Natural killer cell (primary cell): ENCODE measurements at regions not wholly inside any gene's neighbourhood (a gene's known extent, or its start where the extent isn't known, plus 50 kb on each side); places are given as distances from the start of the nearest gene placed in this dataset.

Source experiments
- ATAC-seq, 3 donors: fragments of 150-1000 bp in 2 of 3; fragments of 200-7000 bp in 1 of 3; cut with Tn5 transposase; 1 replicate in 1 of 3; 2 replicates in 2 of 3; pipeline ENCODE4 v1.10.0; 2021; ENCODE audit warnings: mild to moderate bottlenecking in 2 of 3, moderate library complexity in 2 of 3
- DNase-seq, 2 donors: peaks; one replicate each; pipeline versions ENCODE4 v3.0.0 to v3.0.0-alpha.2; 2013 to 2021; ENCODE audit warnings: mixed read lengths in 1 of 2
- H3K27ac ChIP-seq: one replicate; pipeline ENCODE4 v1.5.1; 2013; ENCODE audit warnings: mild to moderate bottlenecking, low read length
- H3K27me3 ChIP-seq: one replicate; pipeline ENCODE4 v1.6.1; 2013; ENCODE audit warnings: low read length; ENCODE audit not compliant: control insufficient read depth, insufficient read depth
- H3K36me3 ChIP-seq: one replicate; pipeline ENCODE4 v1.6.1; 2013; ENCODE audit warnings: low read length; ENCODE audit not compliant: control insufficient read depth, insufficient read depth
- H3K4me1 ChIP-seq: one replicate; pipeline ENCODE4 v1.6.1; 2013; ENCODE audit warnings: low read length; ENCODE audit not compliant: control insufficient read depth, insufficient read depth
- H3K4me3 ChIP-seq: one replicate; pipeline ENCODE4 v1.5.1; 2013; ENCODE audit warnings: low read length
- H3K9me3 ChIP-seq: one replicate; pipeline ENCODE4 v1.6.1; 2013; ENCODE audit warnings: low read length; ENCODE audit not compliant: control insufficient read depth, insufficient read depth
- H3K27ac Mint-ChIP-seq, 2 donors: one replicate each; pipeline ENCODE4 v1.8.0; 2022; ENCODE audit warnings: mild to moderate bottlenecking in 2 of 2, mixed read lengths in 2 of 2, moderate library complexity in 1 of 2
- H3K27me3 Mint-ChIP-seq, 2 donors: one replicate each; pipeline ENCODE4 v1.8.0; 2022; ENCODE audit warnings: low read depth in 2 of 2, mixed read lengths in 2 of 2
- H3K36me3 Mint-ChIP-seq: one replicate; pipeline ENCODE4 v1.8.0; 2022; ENCODE audit warnings: mixed read lengths
- H3K4me1 Mint-ChIP-seq, 2 donors: one replicate each; pipeline ENCODE4 v1.8.0; 2022; ENCODE audit warnings: mixed read lengths in 2 of 2
- H3K4me3 Mint-ChIP-seq: one replicate; pipeline ENCODE4 v1.8.0; 2022; ENCODE audit warnings: mild to moderate bottlenecking, moderate library complexity, mixed read lengths
- H3K9me3 Mint-ChIP-seq, 2 donors: one replicate each; pipeline ENCODE4 v1.8.0; 2022; ENCODE audit warnings: mixed read lengths in 2 of 2
- WGBS: methylation state at CpG from one replicate; pipeline ENCODE4 v1.1.7; 2013; ENCODE audit warnings: missing lambda C conversion rate; ENCODE audit not compliant: insufficient coverage; 5-methylcytosine and 5-hydroxymethylcytosine counted together
- intact Hi-C: fragments of 100-400 bp; cut with micrococcal nuclease; formaldehyde crosslinking; loops from one replicate; pipeline ENCODE4 v1.14.2; 2022
- TF ChIP-seq, protein P1 (sequence below): fragments of 200-600 bp; IDR thresholded peaks from one replicate; pipeline ENCODE4 v1.8.0; 2022; ENCODE audit warnings: antibody characterized with exemption

DNA sequence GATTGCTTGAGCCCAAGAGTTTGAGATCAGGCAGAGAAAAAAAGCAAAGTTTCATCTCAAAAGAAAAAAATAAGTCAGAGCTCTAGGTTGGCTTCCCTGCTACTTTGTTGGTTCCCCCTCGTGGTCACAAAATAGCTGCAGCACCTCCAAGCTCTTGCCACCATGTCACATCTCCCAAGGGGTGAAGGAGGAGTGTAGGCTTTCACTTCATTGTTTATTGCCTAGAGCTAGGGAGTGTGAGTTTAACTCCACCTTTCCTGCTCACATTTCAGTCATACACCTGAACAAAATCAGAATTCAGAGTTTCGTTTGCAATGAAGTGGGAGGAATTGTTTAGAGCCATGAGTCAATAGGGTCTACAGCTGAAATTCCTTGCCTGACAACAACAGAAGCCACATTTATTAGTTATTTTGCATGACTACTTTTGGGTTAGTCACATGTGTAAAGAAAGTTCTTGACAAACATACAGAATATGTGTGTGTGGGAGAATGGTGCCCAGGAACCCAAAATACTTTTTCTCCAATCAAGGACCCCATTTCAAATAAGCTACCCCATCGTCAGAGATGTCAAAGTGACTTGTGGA lies 56.2 kb upstream of the UFL1 start:
- Mint-ChIP-seq H3K27ac (peak overlapping the region; percentile 13 to 42), H3K27me3 (peaks cover 6 to 22% of the 10 kb centered on the region in 2 donors), H3K4me3 (no peak overlapping the region), H3K4me1 (peaks cover 20 to 22% of the 10 kb centered on the region in 2 donors), H3K36me3 (no peaks in the 10 kb centered on the region), H3K9me3 (no peaks in the 10 kb centered on the region)
- Histone ChIP-seq H3K4me3 (no peak overlapping the region), H3K9me3 (no peaks in the 10 kb centered on the region), H3K4me1 (peaks cover 3% of the 10 kb centered on the region), H3K36me3 (no peaks in the 10 kb centered on the region), H3K27me3 (no peaks in the 10 kb centered on the region), H3K27ac (no peak overlapping the region)
- intact Hi-C loops: no loop called here
- no CpG with 5 or more reads among the region's 3 CpGs for WGBS
- TF ChIP-seq, protein P1, sequence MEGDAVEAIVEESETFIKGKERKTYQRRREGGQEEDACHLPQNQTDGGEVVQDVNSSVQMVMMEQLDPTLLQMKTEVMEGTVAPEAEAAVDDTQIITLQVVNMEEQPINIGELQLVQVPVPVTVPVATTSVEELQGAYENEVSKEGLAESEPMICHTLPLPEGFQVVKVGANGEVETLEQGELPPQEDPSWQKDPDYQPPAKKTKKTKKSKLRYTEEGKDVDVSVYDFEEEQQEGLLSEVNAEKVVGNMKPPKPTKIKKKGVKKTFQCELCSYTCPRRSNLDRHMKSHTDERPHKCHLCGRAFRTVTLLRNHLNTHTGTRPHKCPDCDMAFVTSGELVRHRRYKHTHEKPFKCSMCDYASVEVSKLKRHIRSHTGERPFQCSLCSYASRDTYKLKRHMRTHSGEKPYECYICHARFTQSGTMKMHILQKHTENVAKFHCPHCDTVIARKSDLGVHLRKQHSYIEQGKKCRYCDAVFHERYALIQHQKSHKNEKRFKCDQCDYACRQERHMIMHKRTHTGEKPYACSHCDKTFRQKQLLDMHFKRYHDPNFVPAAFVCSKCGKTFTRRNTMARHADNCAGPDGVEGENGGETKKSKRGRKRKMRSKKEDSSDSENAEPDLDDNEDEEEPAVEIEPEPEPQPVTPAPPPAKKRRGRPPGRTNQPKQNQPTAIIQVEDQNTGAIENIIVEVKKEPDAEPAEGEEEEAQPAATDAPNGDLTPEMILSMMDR: no peak
- no peak for ATAC-seq
- no peak for DNase-seq

DNA sequence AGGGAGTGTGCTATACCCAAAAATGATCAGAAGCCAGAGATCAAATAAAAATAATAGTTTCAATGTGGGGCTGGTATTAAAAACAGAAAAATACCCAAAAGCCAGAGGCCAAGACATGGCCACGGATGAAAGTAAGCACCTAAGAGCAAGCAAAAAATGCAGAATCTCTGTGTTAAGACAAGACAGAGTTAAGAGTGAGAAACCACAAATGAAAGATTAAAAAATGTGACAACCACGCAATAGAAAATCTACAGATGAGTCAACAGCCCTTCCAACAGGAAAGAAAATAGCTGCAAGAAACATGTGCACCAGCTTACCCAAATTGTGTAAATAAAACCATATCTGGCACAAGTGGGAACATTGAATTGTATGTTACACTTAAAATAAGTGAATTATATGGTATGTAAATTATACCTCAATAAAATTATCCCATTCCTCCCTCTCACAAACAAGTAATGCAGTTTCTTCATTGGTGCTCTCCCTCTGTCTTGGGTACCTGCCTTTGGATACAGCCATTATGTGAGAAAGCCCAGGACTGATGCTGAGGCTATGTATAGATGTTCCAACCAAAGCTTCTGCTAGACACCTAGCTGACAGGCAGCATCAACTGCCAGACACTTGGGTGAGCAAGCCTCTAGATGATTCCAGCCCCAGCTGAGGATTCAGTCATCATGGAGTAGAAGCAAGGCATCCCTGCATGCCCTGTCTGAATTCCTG lies 55.3 kb upstream of the UFL1 start:
- peaks cover 6 to 22% of the 10 kb centered on the region in 2 donors for H3K27me3 Mint-ChIP-seq
- peak overlapping the region; percentile 10 for H3K4me3 Mint-ChIP-seq
- DNase-seq: peak in 1 of 2 donors; percentile 35
- no peaks in the 10 kb centered on the region for H3K36me3 ChIP-seq
- H3K27me3 ChIP-seq: no peaks in the 10 kb centered on the region
- H3K9me3 ChIP-seq: no peaks in the 10 kb centered on the region
- ATAC-seq: peak; percentile 74 to 80 (median 77)
- H3K27ac ChIP-seq: no peak overlapping the region
- H3K36me3 Mint-ChIP-seq: no peaks in the 10 kb centered on the region
- H3K4me1 ChIP-seq: peaks cover 3% of the 10 kb centered on the region
- H3K4me1 Mint-ChIP-seq: peaks cover 20 to 22% of the 10 kb centered on the region in 2 donors
- WGBS: 50% methylated on average over 2 of the region's 2 CpGs
- no peaks in the 10 kb centered on the region for H3K9me3 Mint-ChIP-seq
- H3K27ac Mint-ChIP-seq: peak overlapping the region; percentile 13 to 42
- intact Hi-C loops: no loop called here
- TF ChIP-seq, protein P1: no peak
- no peak overlapping the region for H3K4me3 ChIP-seq

DNA sequence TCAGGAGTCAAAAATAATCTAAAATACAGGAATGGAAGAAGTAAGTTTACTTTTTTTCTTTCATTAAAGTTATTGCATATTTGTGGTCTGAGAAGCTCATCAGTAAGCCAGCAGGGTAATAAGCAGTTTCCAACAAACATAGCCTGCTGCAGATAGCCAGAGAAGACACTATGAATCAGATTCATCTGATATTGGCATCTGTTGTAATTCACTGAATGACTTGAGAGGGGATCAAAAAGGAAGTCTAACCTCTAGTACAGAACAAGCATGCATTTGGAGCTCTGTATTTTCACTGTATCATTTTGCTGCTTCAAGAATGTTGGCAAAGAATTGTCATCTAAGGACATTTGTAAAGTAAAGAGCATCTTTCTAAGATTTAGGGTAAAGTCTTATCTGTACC lies 53.8 kb upstream of the UFL1 start:
- H3K4me3 ChIP-seq: no peak overlapping the region
- H3K4me1 ChIP-seq: peaks cover 3% of the 10 kb centered on the region
- no peaks in the 10 kb centered on the region for H3K36me3 ChIP-seq
- TF ChIP-seq, protein P1: no peak
- H3K4me3 Mint-ChIP-seq: no peak overlapping the region
- H3K27me3 ChIP-seq: no peaks in the 10 kb centered on the region
- H3K9me3 ChIP-seq: no peaks in the 10 kb centered on the region
- peaks cover 20 to 22% of the 10 kb centered on the region in 2 donors for H3K4me1 Mint-ChIP-seq
- H3K27ac ChIP-seq: no peak overlapping the region
- H3K36me3 Mint-ChIP-seq: no peaks in the 10 kb centered on the region
- no peak for ATAC-seq
- no peaks in the 10 kb centered on the region for H3K9me3 Mint-ChIP-seq
- DNase-seq: no peak
- H3K27me3 Mint-ChIP-seq: peaks cover 0 to 22% of the 10 kb centered on the region in 2 donors
- intact Hi-C loops: no loop called here
- H3K27ac Mint-ChIP-seq: no peak overlapping the region
